ENCODE measurements at regions not wholly inside any gene's neighbourhood (a gene's known extent, or its start where the extent isn't known, plus 50 kb on each side); places are given as distances from the start of the nearest gene placed in this dataset.
"Not testable (repeated sequence)": the region's sequence is repeated elsewhere in the genome, so short reads cannot be mapped to it uniquely, and the experiment has no call there.

GRCh38 chr4:120207021-120207420, 140.4 kb upstream of the MAD2L1 start:
- WGBS (ENCODE audit: insufficient coverage) = 100% methylated on average over 1 of the region's 3 CpGs
- H3K27ac Mint-ChIP-seq = no peak overlapping the region

GRCh38 chr4:120202222-120202621, 135.6 kb upstream of the MAD2L1 start:
- Mint-ChIP-seq H3K36me3 (no peaks in the 10 kb centered on the region), H3K4me3 (no peak overlapping the region), H3K27me3 (ENCODE audit: low read depth in 2 of 2) (no peaks in the 10 kb centered on the region), H3K4me1 (no peaks in the 10 kb centered on the region), H3K27ac (no peak overlapping the region), H3K9me3 (peaks cover 20 to 29% of the 10 kb centered on the region in 2 donors)
- no peak for TF ChIP-seq CTCF (IDR thresholded peaks at IDR 0.05)
- DNase-seq (no peak), ATAC-seq (no peak)
- Histone ChIP-seq H3K27me3 (ENCODE audit: control insufficient read depth, insufficient read depth, low read length) (no peaks in the 10 kb centered on the region), H3K4me3 (ENCODE audit: low read length) (no peak overlapping the region), H3K27ac (ENCODE audit: low read length) (no peak overlapping the region), H3K9me3 (ENCODE audit: control insufficient read depth, insufficient read depth, low read length) (no peaks in the 10 kb centered on the region), H3K36me3 (ENCODE audit: control insufficient read depth, insufficient read depth, low read length) (no peaks in the 10 kb centered on the region), H3K4me1 (ENCODE audit: control insufficient read depth, insufficient read depth, low read length) (no peaks in the 10 kb centered on the region)
- intact Hi-C loops (cut with micrococcal nuclease) = no loop called here
- 91% methylated on average over 2 of the region's 2 CpGs for WGBS (ENCODE audit: insufficient coverage)

More at GRCh38 chr4:120207021-120207420, 140.4 kb upstream of the MAD2L1 start:
- Histone ChIP-seq H3K27me3 (ENCODE audit: control insufficient read depth, insufficient read depth, low read length) (no peaks in the 10 kb centered on the region), H3K27ac (ENCODE audit: low read length) (no peak overlapping the region), H3K36me3 (ENCODE audit: control insufficient read depth, insufficient read depth, low read length) (no peaks in the 10 kb centered on the region), H3K9me3 (ENCODE audit: control insufficient read depth, insufficient read depth, low read length) (no peaks in the 10 kb centered on the region), H3K4me3 (ENCODE audit: low read length) (no peak overlapping the region), H3K4me1 (ENCODE audit: control insufficient read depth, insufficient read depth, low read length) (no peaks in the 10 kb centered on the region)
- no peaks in the 10 kb centered on the region for H3K36me3 Mint-ChIP-seq
- peaks cover 20 to 26% of the 10 kb centered on the region in 2 donors for H3K9me3 Mint-ChIP-seq
- no peaks in the 10 kb centered on the region for H3K27me3 Mint-ChIP-seq (ENCODE audit: low read depth in 2 of 2)
- TF ChIP-seq CTCF (IDR thresholded peaks at IDR 0.05) = no peak
- ATAC-seq (no peak), DNase-seq (no peak)
- no peak overlapping the region for H3K4me3 Mint-ChIP-seq
- intact Hi-C loops (cut with micrococcal nuclease) = no loop called here
- no peaks in the 10 kb centered on the region for H3K4me1 Mint-ChIP-seq

GRCh38 chr4:120200573-120201110, 134.0 kb upstream of the MAD2L1 start:
- H3K4me1 Mint-ChIP-seq; H3K36me3 ChIP-seq (ENCODE audit: control insufficient read depth, insufficient read depth, low read length); H3K27me3 Mint-ChIP-seq (ENCODE audit: low read depth in 2 of 2); H3K9me3 ChIP-seq (ENCODE audit: control insufficient read depth, insufficient read depth, low read length); H3K4me3 Mint-ChIP-seq; H3K27ac Mint-ChIP-seq; intact Hi-C loops (cut with micrococcal nuclease); H3K27ac ChIP-seq (ENCODE audit: low read length); DNase-seq; ATAC-seq; H3K4me1 ChIP-seq (ENCODE audit: control insufficient read depth, insufficient read depth, low read length); H3K36me3 Mint-ChIP-seq; H3K27me3 ChIP-seq (ENCODE audit: control insufficient read depth, insufficient read depth, low read length); H3K4me3 ChIP-seq (ENCODE audit: low read length): not testable (repeated sequence)
- H3K9me3 Mint-ChIP-seq = peaks cover 14 to 22% of the 10 kb centered on the region in 2 donors
- 87% methylated on average over 2 of the region's 4 CpGs for WGBS (ENCODE audit: insufficient coverage)

- Histone ChIP-seq H3K9me3 (ENCODE audit: control insufficient read depth, insufficient read depth, low read length) (no peaks in the 10 kb centered on the region), H3K4me3 (ENCODE audit: low read length) (no peak overlapping the region), H3K4me1 (ENCODE audit: control insufficient read depth, insufficient read depth, low read length) (no peaks in the 10 kb centered on the region), H3K36me3 (ENCODE audit: control insufficient read depth, insufficient read depth, low read length) (no peaks in the 10 kb centered on the region), H3K27me3 (ENCODE audit: control insufficient read depth, insufficient read depth, low read length) (no peaks in the 10 kb centered on the region), H3K27ac (ENCODE audit: low read length) (no peak overlapping the region)
- 83% methylated on average over 2 of the region's 2 CpGs for WGBS (ENCODE audit: insufficient coverage)
- intact Hi-C loops (cut with micrococcal nuclease) = no loop called here
- Mint-ChIP-seq H3K27me3 (ENCODE audit: low read depth in 2 of 2) (no peaks in the 10 kb centered on the region), H3K9me3 (peaks cover 7 to 12% of the 10 kb centered on the region in 2 donors), H3K36me3 (no peaks in the 10 kb centered on the region), H3K4me1 (no peaks in the 10 kb centered on the region), H3K4me3 (no peak overlapping the region), H3K27ac (no peak overlapping the region)
- DNase-seq = no peak
- no peak for TF ChIP-seq CTCF (IDR thresholded peaks at IDR 0.05)
- ATAC-seq = no peak
Observed at GRCh38 chr4:120198411-120198810, 131.8 kb upstream of the MAD2L1 start.
